ENCODE measurements at regions not wholly inside any gene's neighbourhood (a gene's known extent, or its start where the extent isn't known, plus 50 kb on each side); places are given as distances from the start of the nearest gene placed in this dataset.

- TF ChIP-seq, protein P1, sequence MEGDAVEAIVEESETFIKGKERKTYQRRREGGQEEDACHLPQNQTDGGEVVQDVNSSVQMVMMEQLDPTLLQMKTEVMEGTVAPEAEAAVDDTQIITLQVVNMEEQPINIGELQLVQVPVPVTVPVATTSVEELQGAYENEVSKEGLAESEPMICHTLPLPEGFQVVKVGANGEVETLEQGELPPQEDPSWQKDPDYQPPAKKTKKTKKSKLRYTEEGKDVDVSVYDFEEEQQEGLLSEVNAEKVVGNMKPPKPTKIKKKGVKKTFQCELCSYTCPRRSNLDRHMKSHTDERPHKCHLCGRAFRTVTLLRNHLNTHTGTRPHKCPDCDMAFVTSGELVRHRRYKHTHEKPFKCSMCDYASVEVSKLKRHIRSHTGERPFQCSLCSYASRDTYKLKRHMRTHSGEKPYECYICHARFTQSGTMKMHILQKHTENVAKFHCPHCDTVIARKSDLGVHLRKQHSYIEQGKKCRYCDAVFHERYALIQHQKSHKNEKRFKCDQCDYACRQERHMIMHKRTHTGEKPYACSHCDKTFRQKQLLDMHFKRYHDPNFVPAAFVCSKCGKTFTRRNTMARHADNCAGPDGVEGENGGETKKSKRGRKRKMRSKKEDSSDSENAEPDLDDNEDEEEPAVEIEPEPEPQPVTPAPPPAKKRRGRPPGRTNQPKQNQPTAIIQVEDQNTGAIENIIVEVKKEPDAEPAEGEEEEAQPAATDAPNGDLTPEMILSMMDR (IDR thresholded peaks at IDR 0.05; ENCODE audit: poor library complexity, severe bottlenecking), result no peak
- no peak for TF ChIP-seq POLR2AphosphoS5 (IDR thresholded peaks at IDR 0.05)
- TF ChIP-seq SMC3 (conservative IDR thresholded peaks at IDR 0.05; ENCODE audit: poor library complexity), result no peak
- TF ChIP-seq MXI1 (conservative IDR thresholded peaks at IDR 0.05; ENCODE audit: poor library complexity, severe bottlenecking), result no peak
- no peak for TF ChIP-seq EP300 (conservative IDR thresholded peaks at IDR 0.05; ENCODE audit: poor library complexity, severe bottlenecking)
- TF ChIP-seq RAD21 (conservative IDR thresholded peaks at IDR 0.05), result no peak
- TF ChIP-seq, protein P2, sequence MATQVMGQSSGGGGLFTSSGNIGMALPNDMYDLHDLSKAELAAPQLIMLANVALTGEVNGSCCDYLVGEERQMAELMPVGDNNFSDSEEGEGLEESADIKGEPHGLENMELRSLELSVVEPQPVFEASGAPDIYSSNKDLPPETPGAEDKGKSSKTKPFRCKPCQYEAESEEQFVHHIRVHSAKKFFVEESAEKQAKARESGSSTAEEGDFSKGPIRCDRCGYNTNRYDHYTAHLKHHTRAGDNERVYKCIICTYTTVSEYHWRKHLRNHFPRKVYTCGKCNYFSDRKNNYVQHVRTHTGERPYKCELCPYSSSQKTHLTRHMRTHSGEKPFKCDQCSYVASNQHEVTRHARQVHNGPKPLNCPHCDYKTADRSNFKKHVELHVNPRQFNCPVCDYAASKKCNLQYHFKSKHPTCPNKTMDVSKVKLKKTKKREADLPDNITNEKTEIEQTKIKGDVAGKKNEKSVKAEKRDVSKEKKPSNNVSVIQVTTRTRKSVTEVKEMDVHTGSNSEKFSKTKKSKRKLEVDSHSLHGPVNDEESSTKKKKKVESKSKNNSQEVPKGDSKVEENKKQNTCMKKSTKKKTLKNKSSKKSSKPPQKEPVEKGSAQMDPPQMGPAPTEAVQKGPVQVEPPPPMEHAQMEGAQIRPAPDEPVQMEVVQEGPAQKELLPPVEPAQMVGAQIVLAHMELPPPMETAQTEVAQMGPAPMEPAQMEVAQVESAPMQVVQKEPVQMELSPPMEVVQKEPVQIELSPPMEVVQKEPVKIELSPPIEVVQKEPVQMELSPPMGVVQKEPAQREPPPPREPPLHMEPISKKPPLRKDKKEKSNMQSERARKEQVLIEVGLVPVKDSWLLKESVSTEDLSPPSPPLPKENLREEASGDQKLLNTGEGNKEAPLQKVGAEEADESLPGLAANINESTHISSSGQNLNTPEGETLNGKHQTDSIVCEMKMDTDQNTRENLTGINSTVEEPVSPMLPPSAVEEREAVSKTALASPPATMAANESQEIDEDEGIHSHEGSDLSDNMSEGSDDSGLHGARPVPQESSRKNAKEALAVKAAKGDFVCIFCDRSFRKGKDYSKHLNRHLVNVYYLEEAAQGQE (IDR thresholded peaks at IDR 0.05; ENCODE audit: borderline replicate concordance), result no peak
Observed at GRCh38 chr2:207459990-207460757, 69.6 kb upstream of the CREB1 start.
